Stomach (tissue), 8 donors: ENCODE measurements at regions not wholly inside any gene's neighbourhood (a gene's known extent, or its start where the extent isn't known, plus 50 kb on each side); places are given as distances from the start of the nearest gene placed in this dataset.
A peak's percentile ranks its signal among the peaks of the same experiment; 100 is the strongest.

Experiments
- DNase-seq, 2 donors: peaks; one replicate each; pipeline versions ENCODE4 v3.0.0 to v3.0.0-alpha.2; 2013 to 2019
- H3K27ac ChIP-seq, 5 donors: fragments of 200-600 bp in 4 of 5; sonication (generic) in 4 of 5; one replicate each; pipeline ENCODE4 v1.5.1; 2013 to 2019; ENCODE audit warnings: mild to moderate bottlenecking in 1 of 5, moderate library complexity in 1 of 5
- H3K27me3 ChIP-seq, 3 donors: fragments of 200-600 bp; sonication (generic); one replicate each; pipeline ENCODE4 v1.5.1; 2017 to 2019; ENCODE audit warnings: mixed run types in 1 of 3
- H3K36me3 ChIP-seq, 4 donors: fragments of 200-600 bp; sonication (generic); 1 replicate in 3 of 4; 2 replicates in 1 of 4; pipeline ENCODE4 v1.5.1; 2016 to 2019
- H3K4me1 ChIP-seq, 4 donors: fragments of 200-600 bp; sonication (generic); one replicate each; pipeline ENCODE4 v1.5.1; 2016 to 2019
- H3K4me3 ChIP-seq, 4 donors: fragments of 200-600 bp; sonication (generic) in 3 of 4; one replicate each; pipeline ENCODE4 v1.5.1; 2016 to 2019; ENCODE audit warnings: mild to moderate bottlenecking in 1 of 4
- H3K9me3 ChIP-seq, 4 donors: fragments of 200-600 bp; sonication (generic); one replicate each; pipeline ENCODE4 v1.5.1; 2016 to 2019
- EP300 ChIP-seq: sonication (generic); formaldehyde crosslinking; IDR thresholded peaks from one replicate; pipeline ENCODE4 v1.6.1; 2017; ENCODE audit warnings: antibody characterized with exemption
- POLR2A ChIP-seq, 4 donors: fragments of 450-650 bp; IDR thresholded peaks; one replicate each; pipeline ENCODE4 v1.6.1; 2016; ENCODE audit warnings: antibody characterized with exemption in 4 of 4, control low read depth in 2 of 4, mild to moderate bottlenecking in 1 of 4, moderate library complexity in 1 of 4
- POLR2AphosphoS5 ChIP-seq, 3 donors: sonication (generic); formaldehyde crosslinking; IDR thresholded peaks; one replicate each; pipeline ENCODE4 v1.6.1; 2016; ENCODE audit warnings: antibody characterized with exemption in 3 of 3
- WGBS, 5 donors: extraction: QIAGEN DNeasy Blood & Tissue Kit in 3 of 5; methylation state at CpG; one replicate each; pipeline versions ENCODE4 v1.1.5 to v1.1.7; 2013 to 2018; 5-methylcytosine and 5-hydroxymethylcytosine counted together
- intact Hi-C: fragments of 100-400 bp; cut with DNase I; formaldehyde crosslinking; loops from one replicate; pipeline ENCODE4 v1.15.1; 2023; ENCODE audit warnings: low total_unique reads
- TF ChIP-seq, protein P1 (sequence below), 7 experiments: fragments of 450-650 bp in 4 of 7; fragments of 200-600 bp in 3 of 7; sonication (generic) in 3 of 7; IDR thresholded peaks; one replicate each; pipeline ENCODE4 v1.5.1; 2016 to 2019; ENCODE audit warnings: antibody characterized with exemption in 7 of 7, control low read depth in 2 of 7, mild to moderate bottlenecking in 1 of 7
- donor health status: healthy with polysubstance abuse.
- donor health status: Bipolar disorder and iron deficiency.
- donor health status: healthy.

DNA sequence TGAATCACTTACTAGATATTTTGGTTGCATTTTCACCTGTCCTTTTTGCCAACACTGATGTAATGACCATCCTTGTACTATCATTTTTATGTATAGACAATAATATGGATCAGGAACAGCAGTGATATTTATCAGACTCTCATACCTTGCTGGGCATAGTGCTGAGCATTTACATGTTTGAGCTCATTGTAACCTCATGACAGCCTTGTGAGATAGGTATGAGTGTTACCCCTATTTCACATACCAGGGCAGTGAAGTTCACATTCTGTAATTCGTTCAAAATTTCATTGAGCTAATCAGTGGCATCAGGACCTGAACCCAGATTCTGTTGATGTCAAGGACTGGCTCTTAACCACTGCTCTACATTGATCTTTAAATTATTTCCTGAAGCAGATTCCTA is 221.5 kb upstream of the TBL1XR1 start:
- no peak for TF ChIP-seq EP300
- TF ChIP-seq, protein P1, sequence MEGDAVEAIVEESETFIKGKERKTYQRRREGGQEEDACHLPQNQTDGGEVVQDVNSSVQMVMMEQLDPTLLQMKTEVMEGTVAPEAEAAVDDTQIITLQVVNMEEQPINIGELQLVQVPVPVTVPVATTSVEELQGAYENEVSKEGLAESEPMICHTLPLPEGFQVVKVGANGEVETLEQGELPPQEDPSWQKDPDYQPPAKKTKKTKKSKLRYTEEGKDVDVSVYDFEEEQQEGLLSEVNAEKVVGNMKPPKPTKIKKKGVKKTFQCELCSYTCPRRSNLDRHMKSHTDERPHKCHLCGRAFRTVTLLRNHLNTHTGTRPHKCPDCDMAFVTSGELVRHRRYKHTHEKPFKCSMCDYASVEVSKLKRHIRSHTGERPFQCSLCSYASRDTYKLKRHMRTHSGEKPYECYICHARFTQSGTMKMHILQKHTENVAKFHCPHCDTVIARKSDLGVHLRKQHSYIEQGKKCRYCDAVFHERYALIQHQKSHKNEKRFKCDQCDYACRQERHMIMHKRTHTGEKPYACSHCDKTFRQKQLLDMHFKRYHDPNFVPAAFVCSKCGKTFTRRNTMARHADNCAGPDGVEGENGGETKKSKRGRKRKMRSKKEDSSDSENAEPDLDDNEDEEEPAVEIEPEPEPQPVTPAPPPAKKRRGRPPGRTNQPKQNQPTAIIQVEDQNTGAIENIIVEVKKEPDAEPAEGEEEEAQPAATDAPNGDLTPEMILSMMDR (IDR thresholded peaks at IDR 0.05): no peak
- no peak for TF ChIP-seq POLR2AphosphoS5 (IDR thresholded peaks at IDR 0.05)
- no peak for TF ChIP-seq POLR2A (IDR thresholded peaks at IDR 0.05)
- 61 to 77% (median 63%) methylated on average over 1 of the region's 1 CpG for WGBS, 5 donors
- Histone ChIP-seq H3K4me3 (no peak overlapping the region), H3K27ac (no peak overlapping the region), H3K9me3 (no peaks in the 10 kb centered on the region), H3K4me1 (no peaks in the 10 kb centered on the region), H3K27me3 (no peaks in the 10 kb centered on the region), H3K36me3 (no peaks in the 10 kb centered on the region)
- intact Hi-C loops: no loop called here
- DNase-seq: no peak

DNA sequence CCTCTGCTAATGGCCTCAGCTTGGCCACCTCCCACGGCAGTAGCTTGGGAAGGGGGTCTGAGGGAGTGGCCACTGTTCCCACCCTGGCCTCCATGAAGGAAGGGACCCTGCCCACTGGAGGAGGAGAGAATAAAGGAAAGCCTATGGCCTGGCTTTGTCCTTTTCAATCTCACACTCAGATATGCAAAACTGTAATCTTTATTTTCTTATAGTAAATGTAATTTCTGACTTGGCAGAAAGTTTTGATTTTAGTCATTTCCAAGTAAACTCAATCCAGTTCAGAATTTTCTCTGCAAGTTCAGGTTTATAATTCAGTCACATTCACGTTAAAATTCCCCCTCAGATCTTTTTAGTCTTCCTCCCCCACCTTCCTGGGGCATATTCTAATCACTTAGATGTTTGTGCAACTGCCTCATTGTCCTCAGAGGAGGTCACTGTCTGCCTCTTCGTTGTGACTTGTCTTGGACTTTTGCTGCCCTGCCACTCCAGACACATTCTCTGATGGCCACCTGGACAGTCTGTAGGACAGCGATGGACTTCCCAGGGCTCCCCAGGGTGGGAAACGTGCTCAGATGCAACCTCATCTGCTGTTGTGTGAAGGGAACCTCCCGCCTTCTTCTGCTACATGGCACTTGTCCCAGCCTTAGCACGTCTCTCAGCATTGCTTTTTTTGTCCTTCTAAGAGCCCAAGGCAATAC is 222.8 kb upstream of the TBL1XR1 start:
- intact Hi-C loops: no loop called here
- no peaks in the 10 kb centered on the region for H3K27me3 ChIP-seq
- H3K36me3 ChIP-seq: no peaks in the 10 kb centered on the region
- H3K9me3 ChIP-seq: no peaks in the 10 kb centered on the region
- peaks cover 0 to 4% (median 0%) of the 10 kb centered on the region in 4 donors for H3K4me1 ChIP-seq
- no peak for TF ChIP-seq POLR2A (IDR thresholded peaks at IDR 0.05)
- TF ChIP-seq, protein P1 (IDR thresholded peaks at IDR 0.05): no peak
- no peak for TF ChIP-seq POLR2AphosphoS5 (IDR thresholded peaks at IDR 0.05)
- no peak for TF ChIP-seq EP300
- H3K27ac ChIP-seq: no peak overlapping the region
- no peak overlapping the region for H3K4me3 ChIP-seq
- WGBS, 5 donors: 56 to 66% (median 62%) methylated on average over 7 of the region's 7 CpGs
- no peak for DNase-seq

DNA sequence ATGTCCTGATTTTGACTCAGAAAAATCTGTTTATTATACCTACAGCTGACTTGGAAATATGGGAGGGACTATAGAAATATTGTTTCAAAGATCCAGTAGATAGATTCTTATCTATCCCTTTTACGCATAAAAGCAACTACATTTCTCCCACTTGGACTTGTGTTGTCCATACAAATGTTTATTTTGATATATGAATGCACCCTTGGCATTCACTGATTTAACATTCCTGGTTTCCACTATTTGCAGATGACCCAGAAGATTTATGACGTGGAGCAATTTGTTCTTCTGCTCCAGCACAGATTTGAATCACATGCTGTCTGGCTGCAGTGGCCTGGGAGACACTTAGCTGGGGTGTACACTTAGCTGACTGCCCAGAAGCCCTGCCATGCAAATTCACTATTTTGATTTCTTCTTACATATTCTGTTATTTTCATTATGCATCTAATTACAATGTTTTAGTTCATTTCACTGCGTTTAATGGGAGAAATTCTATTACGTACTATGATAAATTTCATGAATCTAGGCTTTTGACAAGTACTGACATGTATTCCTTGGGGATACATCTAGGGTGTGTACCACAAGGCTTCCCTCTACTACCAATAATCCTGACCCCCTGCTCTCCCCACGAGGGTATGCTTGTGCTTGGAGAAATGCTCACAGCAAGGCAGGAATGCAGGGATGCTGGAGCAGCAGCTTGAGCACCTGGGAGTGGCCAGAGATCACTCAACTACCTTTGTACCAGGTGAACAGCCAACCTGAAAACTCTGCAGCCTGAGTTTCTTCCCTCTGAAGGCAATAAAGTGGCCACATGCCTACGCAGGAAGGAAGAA is 223.6 kb upstream of the TBL1XR1 start:
- DNase-seq: peak in 1 of 2 donors; percentile 26
- H3K27ac ChIP-seq: no peak overlapping the region
- 60 to 82% (median 72%) methylated on average over 6 of the region's 6 CpGs for WGBS, 5 donors

DNA sequence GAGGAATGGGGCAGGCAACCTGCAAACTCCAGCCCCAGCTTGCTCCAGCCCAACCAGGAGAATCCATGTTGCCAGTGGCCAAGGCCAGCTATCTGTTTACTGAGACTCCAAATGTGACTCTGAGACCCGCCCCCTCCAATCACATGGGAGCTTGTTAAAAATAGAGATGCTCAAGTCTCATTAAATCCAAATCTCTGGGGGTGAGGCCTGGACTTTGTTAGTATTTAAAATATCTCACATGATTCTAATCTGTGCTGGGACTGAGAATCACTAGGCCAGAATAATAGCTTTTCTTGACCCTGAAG is 224.2 kb upstream of the TBL1XR1 start:
- Histone ChIP-seq H3K9me3 (no peaks in the 10 kb centered on the region), H3K4me1 (peaks cover 0 to 4% (median 0%) of the 10 kb centered on the region in 4 donors), H3K36me3 (no peaks in the 10 kb centered on the region), H3K27ac (no peak overlapping the region), H3K27me3 (no peaks in the 10 kb centered on the region), H3K4me3 (no peak overlapping the region)
- intact Hi-C loops: no loop called here
- TF ChIP-seq, protein P1 (IDR thresholded peaks at IDR 0.05): no peak
- TF ChIP-seq POLR2AphosphoS5 (IDR thresholded peaks at IDR 0.05): no peak
- no peak for TF ChIP-seq POLR2A (IDR thresholded peaks at IDR 0.05)
- TF ChIP-seq EP300: no peak
- 88 to 100% (median 94%) methylated on average over 1 of the region's 1 CpG for WGBS, 5 donors
- DNase-seq: no peak

More for the DNA sequence above, 223.6 kb upstream of the TBL1XR1 start:
- Histone ChIP-seq H3K4me3 (no peak overlapping the region), H3K4me1 (peaks cover 0 to 4% (median 0%) of the 10 kb centered on the region in 4 donors), H3K9me3 (no peaks in the 10 kb centered on the region), H3K27me3 (no peaks in the 10 kb centered on the region), H3K36me3 (no peaks in the 10 kb centered on the region)
- intact Hi-C loops: no loop called here
- TF ChIP-seq EP300 (no peak), POLR2A (IDR thresholded peaks at IDR 0.05) (no peak), POLR2AphosphoS5 (IDR thresholded peaks at IDR 0.05) (no peak)
- TF ChIP-seq, protein P1 (IDR thresholded peaks at IDR 0.05): no peak
